Body of pancreas (tissue), 4 donors: ENCODE measurements at regions not wholly inside any gene's neighbourhood (a gene's known extent, or its start where the extent isn't known, plus 50 kb on each side); places are given as distances from the start of the nearest gene placed in this dataset.

Experiments used
- POLR2A ChIP-seq, 3 donors: fragments of 450-650 bp; IDR thresholded peaks; one replicate each; pipeline ENCODE4 v1.6.1; 2016; ENCODE audit warnings: antibody characterized with exemption in 3 of 3, mild to moderate bottlenecking in 2 of 3
- TF ChIP-seq, protein P1 (sequence below), 7 experiments: fragments of 450-650 bp in 4 of 7; fragments of 200-600 bp in 3 of 7; sonication (generic) in 3 of 7; IDR thresholded peaks; one replicate each; pipeline ENCODE4 v1.5.1; 2016 to 2019; ENCODE audit warnings: antibody characterized with exemption in 7 of 7

DNA sequence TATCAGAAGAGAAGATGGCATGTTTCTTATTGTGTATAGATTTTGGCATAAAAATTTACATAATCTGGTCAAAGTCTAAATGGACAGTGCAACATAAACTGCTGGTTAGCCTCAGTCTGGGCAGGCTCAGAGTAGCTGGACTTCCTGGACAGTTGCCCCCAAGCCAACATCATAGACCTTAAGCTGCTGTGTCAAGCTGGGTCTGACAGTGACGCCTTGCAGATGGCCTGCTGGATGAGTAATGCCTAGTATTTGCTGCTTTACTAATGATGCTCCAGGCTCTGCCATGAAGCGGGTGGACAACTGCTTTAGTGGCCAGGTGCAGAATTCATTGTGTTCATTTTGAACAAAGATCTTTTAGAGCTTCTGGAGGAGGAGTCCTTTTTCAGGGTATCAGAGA is 603.7 kb upstream of the ZEB2 start:
- TF ChIP-seq, protein P1, sequence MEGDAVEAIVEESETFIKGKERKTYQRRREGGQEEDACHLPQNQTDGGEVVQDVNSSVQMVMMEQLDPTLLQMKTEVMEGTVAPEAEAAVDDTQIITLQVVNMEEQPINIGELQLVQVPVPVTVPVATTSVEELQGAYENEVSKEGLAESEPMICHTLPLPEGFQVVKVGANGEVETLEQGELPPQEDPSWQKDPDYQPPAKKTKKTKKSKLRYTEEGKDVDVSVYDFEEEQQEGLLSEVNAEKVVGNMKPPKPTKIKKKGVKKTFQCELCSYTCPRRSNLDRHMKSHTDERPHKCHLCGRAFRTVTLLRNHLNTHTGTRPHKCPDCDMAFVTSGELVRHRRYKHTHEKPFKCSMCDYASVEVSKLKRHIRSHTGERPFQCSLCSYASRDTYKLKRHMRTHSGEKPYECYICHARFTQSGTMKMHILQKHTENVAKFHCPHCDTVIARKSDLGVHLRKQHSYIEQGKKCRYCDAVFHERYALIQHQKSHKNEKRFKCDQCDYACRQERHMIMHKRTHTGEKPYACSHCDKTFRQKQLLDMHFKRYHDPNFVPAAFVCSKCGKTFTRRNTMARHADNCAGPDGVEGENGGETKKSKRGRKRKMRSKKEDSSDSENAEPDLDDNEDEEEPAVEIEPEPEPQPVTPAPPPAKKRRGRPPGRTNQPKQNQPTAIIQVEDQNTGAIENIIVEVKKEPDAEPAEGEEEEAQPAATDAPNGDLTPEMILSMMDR (IDR thresholded peaks at IDR 0.05): no peak
- no peak for TF ChIP-seq POLR2A (IDR thresholded peaks at IDR 0.05)
